Osteoblast (primary cell): ENCODE measurements at regions not wholly inside any gene's neighbourhood (a gene's known extent, or its start where the extent isn't known, plus 50 kb on each side); places are given as distances from the start of the nearest gene placed in this dataset.

Experiments used
- DNase-seq: peaks from one replicate; pipeline ENCODE4 v3.0.0; 2011; ENCODE audit warnings: low spot score, mixed read lengths; ENCODE audit not compliant: insufficient read length; ENCODE audit errors: missing footprints
- H2AFZ ChIP-seq: 2 replicates; pipeline ENCODE4 v1.6.0; 2011; ENCODE audit warnings: mild to moderate bottlenecking, low read length
- H3K27ac ChIP-seq: 2 replicates; pipeline ENCODE4 v1.5.1; 2011; ENCODE audit warnings: mild to moderate bottlenecking, low read depth, low read length, moderate library complexity
- H3K27me3 ChIP-seq: 2 replicates; pipeline ENCODE4 v1.6.0; 2012; ENCODE audit warnings: mild to moderate bottlenecking, control low read depth, inconsistent platforms, low read length, moderate library complexity; ENCODE audit not compliant: insufficient read depth
- H3K36me3 ChIP-seq: 2 replicates; pipeline ENCODE4 v1.5.1; 2011; ENCODE audit warnings: mild to moderate bottlenecking, low read length, control low read depth, moderate library complexity; ENCODE audit not compliant: insufficient read depth
- H3K4me1 ChIP-seq: 2 replicates; pipeline ENCODE4 v1.5.1; 2011; ENCODE audit warnings: mild to moderate bottlenecking, low read length, control low read depth, moderate library complexity; ENCODE audit not compliant: insufficient read depth
- H3K4me2 ChIP-seq: 2 replicates; pipeline ENCODE4 v1.6.0; 2011; ENCODE audit warnings: mild to moderate bottlenecking, low read length; ENCODE audit not compliant: insufficient read depth
- H3K4me3 ChIP-seq: fragments of 200-600 bp; sonication (generic); 3 replicates; pipeline ENCODE4 v1.5.1; 2012; ENCODE audit warnings: mild to moderate bottlenecking, low read length, inconsistent platforms; ENCODE audit not compliant: insufficient read depth
- H3K79me2 ChIP-seq: 2 replicates; pipeline ENCODE4 v1.6.0; 2012; ENCODE audit warnings: mild to moderate bottlenecking, low read length, control low read depth, inconsistent platforms; ENCODE audit not compliant: insufficient read depth
- H3K9me3 ChIP-seq: 2 replicates; pipeline ENCODE4 v1.5.1; 2011; ENCODE audit warnings: low read depth, low read length, control low read depth
- H4K20me1 ChIP-seq: 2 replicates; pipeline ENCODE4 v1.6.0; 2012; ENCODE audit warnings: mild to moderate bottlenecking, low read length, control low read depth; ENCODE audit not compliant: insufficient read depth
- TF ChIP-seq, protein P1 (sequence below): IDR thresholded peaks from 2 replicates; pipeline ENCODE4 v1.5.1; 2011; ENCODE audit warnings: mild to moderate bottlenecking, low read depth, low read length, moderate library complexity; ENCODE audit errors: extremely low read depth

DNA sequence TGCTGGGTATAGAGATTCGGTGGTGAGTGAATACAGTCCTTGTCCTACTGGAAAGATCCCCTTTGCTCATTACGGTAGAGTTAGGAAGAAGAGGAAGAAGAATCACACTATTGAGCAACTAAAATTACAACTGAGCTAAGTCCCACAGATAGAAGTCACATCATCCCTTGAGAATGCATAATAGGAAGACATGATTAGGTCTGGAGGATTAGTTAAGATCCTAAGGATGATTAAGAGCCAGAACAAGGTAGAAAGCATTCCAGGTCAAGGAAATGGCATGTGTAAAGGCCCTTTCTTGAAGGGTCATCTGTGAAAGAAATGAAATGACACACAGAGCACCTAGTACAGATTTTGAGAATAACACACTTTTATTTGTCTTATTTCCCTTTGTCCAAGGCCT lies 503.5 kb downstream of the HAPSTR1 start:
- Histone ChIP-seq H3K4me3 (no peak overlapping the region), H3K27ac (no peak overlapping the region), H3K27me3 (no peaks in the 10 kb centered on the region), H2AFZ (no peak overlapping the region), H3K4me2 (no peak overlapping the region), H3K36me3 (no peaks in the 10 kb centered on the region), H3K9me3 (no peaks in the 10 kb centered on the region), H3K4me1 (no peaks in the 10 kb centered on the region), H3K79me2 (no peaks in the 10 kb centered on the region), H4K20me1 (no peaks in the 10 kb centered on the region)
- TF ChIP-seq, protein P1, sequence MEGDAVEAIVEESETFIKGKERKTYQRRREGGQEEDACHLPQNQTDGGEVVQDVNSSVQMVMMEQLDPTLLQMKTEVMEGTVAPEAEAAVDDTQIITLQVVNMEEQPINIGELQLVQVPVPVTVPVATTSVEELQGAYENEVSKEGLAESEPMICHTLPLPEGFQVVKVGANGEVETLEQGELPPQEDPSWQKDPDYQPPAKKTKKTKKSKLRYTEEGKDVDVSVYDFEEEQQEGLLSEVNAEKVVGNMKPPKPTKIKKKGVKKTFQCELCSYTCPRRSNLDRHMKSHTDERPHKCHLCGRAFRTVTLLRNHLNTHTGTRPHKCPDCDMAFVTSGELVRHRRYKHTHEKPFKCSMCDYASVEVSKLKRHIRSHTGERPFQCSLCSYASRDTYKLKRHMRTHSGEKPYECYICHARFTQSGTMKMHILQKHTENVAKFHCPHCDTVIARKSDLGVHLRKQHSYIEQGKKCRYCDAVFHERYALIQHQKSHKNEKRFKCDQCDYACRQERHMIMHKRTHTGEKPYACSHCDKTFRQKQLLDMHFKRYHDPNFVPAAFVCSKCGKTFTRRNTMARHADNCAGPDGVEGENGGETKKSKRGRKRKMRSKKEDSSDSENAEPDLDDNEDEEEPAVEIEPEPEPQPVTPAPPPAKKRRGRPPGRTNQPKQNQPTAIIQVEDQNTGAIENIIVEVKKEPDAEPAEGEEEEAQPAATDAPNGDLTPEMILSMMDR: no peak
- no peak for DNase-seq

DNA sequence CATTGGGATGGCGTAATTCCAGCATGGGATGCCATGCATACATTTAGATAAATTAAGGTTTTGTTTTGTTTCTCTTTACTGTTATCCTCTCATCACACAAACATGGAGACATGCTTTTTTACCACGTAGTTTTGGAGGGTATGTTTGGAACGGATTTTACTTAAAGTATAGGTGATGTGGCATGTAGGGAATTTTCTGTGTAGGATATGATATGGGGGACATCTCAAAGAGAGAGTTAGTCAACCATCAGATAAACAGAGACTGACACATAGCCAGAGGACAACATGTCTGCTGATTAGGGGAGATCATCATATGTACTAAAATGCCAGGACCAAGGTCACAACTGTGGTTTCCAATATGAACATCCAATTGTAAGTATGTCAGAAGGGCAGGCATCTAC lies 503.9 kb downstream of the HAPSTR1 start:
- no peaks in the 10 kb centered on the region for H3K79me2 ChIP-seq
- H3K9me3 ChIP-seq: no peaks in the 10 kb centered on the region
- H2AFZ ChIP-seq: no peak overlapping the region
- no peaks in the 10 kb centered on the region for H3K36me3 ChIP-seq
- no peaks in the 10 kb centered on the region for H3K27me3 ChIP-seq
- H4K20me1 ChIP-seq: no peaks in the 10 kb centered on the region
- no peak for DNase-seq
- H3K4me3 ChIP-seq: no peak overlapping the region
- TF ChIP-seq, protein P1: no peak
- H3K27ac ChIP-seq: no peak overlapping the region
- no peaks in the 10 kb centered on the region for H3K4me1 ChIP-seq
- H3K4me2 ChIP-seq: no peak overlapping the region

DNA sequence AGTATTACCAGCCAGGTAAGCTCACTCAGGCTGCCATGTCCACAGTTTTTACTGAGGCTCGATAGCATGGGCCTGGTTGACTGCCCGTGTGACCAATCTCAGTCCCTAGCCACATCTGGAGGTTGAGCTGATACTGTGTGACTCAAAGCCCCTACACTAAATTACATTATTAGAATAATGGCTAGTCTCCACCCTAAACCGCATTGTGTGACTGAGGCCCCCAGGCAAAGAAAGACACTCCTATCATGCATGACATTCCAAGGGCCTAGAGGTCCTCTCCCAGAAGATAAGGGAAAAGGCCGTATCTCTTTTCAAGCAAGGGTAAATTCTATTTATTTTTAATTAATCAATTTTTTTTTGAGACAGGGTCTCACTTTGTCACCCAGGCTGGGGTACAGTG lies 505.3 kb downstream of the HAPSTR1 start:
- Histone ChIP-seq H3K79me2 (no peaks in the 10 kb centered on the region), H3K4me2 (no peak overlapping the region), H3K9me3 (no peaks in the 10 kb centered on the region), H4K20me1 (no peaks in the 10 kb centered on the region), H3K36me3 (no peaks in the 10 kb centered on the region), H3K27ac (no peak overlapping the region), H3K4me1 (no peaks in the 10 kb centered on the region), H3K27me3 (no peaks in the 10 kb centered on the region), H2AFZ (no peak overlapping the region), H3K4me3 (no peak overlapping the region)
- DNase-seq: no peak
- TF ChIP-seq, protein P1: no peak

DNA sequence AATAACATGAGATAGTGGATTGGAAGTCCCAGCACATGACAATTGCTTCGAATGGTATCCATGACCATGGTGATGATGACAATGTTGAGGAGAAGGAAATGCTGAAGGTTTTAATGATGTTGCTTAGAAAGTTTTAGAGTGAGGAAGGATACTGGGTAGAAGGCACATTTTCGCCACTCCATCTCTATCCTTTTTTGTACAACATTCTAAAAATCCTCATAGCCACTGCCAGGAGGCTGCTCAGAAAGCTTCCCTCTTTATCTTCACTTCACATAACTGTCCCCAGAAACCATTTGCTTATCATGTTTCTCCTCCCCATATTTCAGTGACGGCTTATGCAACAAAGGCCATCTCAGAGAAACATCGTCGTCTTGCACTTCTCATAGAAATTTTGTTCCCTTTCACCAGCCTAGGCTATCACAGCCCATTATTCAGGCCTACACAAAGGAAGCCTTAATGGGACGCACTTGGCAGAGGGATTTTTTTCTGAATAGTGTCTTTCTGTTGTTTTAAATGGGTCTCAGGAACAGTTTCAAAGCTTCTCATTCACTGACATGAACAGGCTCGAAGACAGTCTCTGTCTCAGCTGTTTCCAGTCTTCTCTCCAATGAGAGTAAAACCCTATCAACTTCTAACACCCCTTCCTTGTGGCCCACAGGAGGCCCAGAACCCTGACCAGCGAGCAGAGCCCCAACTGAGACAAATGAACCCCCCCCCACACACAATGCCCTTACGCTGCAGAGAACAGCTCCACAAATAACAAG lies 506.7 kb downstream of the HAPSTR1 start:
- no peak overlapping the region for H3K4me2 ChIP-seq
- H3K36me3 ChIP-seq: no peaks in the 10 kb centered on the region
- TF ChIP-seq, protein P1: no peak
- no peaks in the 10 kb centered on the region for H3K4me1 ChIP-seq
- H4K20me1 ChIP-seq: no peaks in the 10 kb centered on the region
- no peaks in the 10 kb centered on the region for H3K27me3 ChIP-seq
- H3K79me2 ChIP-seq: no peaks in the 10 kb centered on the region
- no peak overlapping the region for H3K27ac ChIP-seq
- no peak overlapping the region for H3K4me3 ChIP-seq
- H3K9me3 ChIP-seq: no peaks in the 10 kb centered on the region
- no peak overlapping the region for H2AFZ ChIP-seq
- peak; percentile 8 for DNase-seq
